GM03348 (cell line): ENCODE measurements at regions not wholly inside any gene's neighbourhood (a gene's known extent, or its start where the extent isn't known, plus 50 kb on each side); places are given as distances from the start of the nearest gene placed in this dataset.
A peak's percentile ranks its signal among the peaks of the same experiment; 100 is the strongest.

Source experiments
- DNase-seq: peaks from one replicate; pipeline ENCODE4 v3.0.0; 2012; ENCODE audit warnings: low spot score

DNA sequence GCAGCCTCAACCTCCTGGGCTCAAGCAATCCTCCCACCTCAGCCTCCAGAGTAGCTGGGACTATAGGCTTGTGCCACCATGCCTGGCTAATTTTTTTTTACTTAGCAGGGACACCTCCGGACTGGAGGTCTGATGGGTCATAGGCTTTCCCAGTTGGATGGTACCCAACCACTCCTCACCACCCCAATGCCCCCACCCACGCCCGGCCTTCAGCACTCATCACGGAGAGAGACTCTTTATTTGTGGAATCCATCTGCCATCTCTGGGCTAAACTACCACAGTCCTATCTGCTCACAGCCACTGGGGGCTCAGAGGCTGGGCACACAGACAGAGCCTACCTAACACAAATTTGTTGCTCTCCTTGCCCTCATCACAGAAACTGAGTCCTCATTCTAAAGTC is 58.3 kb upstream of the STXBP1 start:
- no peak for DNase-seq

DNA sequence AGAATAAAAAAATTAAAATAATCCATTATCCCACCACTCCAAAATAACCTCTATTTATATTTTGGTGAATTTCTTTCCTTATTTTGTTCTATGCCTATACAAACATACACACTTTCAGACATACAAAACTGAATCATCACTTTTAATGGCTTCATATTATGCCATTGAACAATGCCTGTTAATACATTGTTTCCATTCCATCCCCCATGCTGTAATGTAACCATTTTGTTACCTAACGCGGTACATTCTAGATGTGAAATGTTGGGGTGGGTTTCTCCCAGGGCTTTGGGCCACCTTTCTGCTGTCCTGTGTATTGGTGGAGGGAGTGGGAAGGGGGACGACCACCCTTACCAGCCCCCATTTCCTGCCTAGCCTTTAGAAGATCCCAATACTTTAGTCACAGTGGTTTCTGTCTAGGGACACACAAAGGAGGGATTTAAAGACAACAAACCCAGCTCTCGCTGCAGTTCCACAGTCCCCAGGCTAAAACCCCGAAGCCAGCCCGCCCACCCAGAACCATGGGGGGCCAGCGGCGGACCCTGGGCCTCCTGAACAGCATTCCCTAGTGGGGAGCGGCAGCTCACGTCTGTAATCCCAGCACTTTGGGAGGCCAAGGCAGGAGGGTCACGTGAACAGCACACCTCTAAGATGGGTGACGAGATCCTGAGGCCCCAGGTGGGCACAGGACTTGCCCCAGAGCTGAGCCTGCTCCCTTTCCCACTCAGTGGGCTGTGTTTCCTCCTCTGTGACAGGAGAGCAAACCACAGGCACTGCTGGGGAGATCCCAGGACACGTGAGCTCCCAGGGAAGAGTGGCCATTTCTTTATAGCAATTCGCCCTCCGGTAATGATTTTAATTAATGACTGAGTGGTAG is 56.9 kb upstream of the STXBP1 start:
- no peak for DNase-seq

DNA sequence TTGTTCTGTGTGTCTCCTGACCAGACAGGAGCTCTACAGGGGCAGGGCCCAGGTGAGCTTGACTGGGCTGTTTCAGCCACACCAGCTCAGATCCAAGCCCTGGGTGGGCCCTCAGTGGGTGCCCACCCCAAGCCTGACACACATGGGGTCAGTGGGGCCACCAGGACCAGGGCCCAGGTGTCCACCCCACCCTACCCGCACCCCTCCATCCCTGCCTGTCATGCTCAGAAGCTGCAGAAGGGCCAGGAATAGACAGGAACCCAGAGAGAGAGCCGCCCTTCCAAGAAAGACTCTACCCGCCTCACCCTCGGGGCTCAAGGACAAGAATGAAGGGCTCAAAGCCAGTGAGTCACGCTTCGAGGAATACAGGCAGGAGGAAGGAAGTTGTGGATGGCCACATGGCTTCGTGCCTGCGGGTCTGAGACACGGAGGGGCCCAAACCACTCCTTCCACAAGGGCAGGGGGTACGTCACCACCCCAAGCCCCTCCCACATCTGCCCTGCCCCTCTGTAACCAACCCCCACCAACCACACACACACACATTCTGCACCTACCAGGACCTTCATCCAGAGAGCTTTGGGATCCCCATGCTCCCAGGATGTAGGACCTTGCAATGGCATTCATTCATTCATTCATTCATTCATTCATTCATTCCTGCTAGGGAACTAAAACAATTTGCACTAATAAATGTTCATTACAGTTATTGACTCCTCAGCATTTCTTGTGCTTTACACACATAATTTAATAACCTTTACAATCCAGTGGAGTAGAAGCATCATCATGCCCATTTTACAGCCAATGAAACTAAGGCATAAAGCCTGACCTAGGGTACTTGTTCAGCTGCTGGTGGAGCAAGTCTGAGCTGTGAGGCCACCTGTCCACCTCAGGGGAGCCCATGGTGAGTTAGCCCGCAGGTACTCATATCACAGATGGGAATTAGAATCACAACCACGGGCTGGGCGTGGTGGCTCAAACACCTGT is 55.9 kb upstream of the STXBP1 start:
- DNase-seq = peak; percentile 93

DNA sequence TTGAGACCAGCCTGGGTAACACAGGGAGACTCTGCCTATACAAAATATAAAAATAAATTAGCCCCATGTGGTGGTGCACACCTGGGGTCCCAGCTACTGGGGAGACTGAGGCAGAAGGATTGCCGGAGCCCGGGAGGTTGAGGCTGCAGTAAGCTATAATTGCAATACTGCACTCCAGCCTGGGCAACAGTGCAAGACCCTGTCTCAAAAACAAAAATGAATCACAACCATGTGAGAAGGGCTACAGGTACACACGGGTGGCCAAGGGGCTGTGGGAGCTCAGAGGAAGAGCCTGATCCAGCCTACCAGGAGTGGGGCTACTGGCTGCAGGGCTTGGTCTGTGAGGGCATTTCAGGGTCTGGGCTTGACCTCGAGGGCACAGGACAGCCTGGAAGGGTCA is 55.2 kb upstream of the STXBP1 start:
- DNase-seq = no peak

DNA sequence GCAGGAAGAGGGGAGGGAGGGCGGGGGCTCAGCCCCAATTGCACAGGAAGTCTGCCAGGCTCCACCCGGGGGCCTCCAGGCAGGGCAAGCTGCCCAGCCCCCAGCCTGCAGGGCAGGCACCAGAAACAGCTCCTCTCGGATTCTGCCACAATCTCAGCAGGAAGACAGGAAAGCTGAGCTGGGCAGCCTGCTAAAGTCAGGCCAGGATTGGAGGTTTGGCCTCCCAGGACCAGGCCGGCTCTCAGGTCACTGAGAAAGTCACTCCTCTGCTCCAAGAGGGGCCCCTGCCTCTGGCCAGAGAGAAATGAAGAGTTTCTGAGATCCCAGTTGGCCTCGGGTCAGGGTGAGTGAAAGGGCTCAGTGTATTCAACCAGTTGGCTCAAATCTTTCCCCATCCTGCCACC is 54.6 kb upstream of the STXBP1 start:
- DNase-seq = peak; percentile 50

DNA sequence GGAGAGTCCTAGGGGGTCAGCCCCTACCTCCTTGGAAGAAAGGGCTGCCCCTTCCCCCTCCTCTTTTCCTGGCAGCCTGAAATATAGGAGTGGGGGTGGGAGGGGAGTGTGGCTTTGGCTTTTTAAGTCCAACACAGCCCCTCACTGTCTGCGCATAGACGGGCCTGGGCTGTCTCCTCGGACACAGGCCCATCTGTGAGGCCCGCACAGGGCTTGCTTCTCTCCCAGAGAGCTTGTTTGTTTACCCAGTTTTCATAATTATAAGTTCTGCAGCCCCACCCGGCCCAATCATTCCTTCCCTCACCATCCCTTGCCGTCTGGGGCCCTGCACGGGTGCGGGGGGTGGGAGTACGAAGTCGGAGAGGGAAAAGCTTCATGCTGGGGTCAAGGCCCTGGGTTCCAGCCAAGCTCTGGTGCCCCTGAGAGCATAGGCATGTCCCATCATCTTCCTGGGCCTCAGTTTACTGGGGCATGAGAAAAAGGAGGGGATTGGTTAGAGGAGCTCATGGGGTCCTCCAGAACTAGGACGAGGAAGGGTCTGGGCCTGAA is 54.0 kb upstream of the STXBP1 start:
- no peak for DNase-seq

DNA sequence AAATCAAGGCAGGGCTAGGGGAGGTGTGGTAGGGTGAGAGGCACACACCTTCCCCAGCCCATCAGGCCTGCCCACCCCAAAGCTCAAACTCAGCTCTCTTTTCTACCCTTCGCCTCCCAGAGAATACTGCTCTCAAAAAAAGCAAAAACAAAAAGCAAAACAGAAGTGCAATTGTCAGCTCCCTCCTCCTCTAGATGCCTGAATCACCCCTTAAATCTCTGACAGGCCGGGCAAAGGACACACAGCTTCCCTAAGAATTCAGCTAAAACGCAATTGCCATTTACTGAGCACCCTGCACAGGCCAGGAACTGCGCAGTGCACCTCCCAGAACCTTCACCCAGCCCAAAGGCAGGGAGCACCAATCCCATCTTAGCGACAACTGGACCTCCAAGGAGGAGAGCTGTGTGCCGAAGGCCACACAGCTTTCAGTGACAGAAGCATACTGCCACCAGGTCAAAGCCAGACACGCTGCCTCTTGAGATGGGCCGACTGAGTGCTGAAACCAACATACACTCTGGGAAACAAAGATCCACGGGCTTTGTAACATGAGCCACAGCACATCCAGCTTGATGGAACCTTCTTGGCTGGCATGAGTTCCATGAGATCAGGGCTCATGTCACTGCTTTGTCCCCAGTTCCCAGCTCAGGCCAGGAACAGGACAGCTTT is 53.4 kb upstream of the STXBP1 start:
- DNase-seq = no peak

DNA sequence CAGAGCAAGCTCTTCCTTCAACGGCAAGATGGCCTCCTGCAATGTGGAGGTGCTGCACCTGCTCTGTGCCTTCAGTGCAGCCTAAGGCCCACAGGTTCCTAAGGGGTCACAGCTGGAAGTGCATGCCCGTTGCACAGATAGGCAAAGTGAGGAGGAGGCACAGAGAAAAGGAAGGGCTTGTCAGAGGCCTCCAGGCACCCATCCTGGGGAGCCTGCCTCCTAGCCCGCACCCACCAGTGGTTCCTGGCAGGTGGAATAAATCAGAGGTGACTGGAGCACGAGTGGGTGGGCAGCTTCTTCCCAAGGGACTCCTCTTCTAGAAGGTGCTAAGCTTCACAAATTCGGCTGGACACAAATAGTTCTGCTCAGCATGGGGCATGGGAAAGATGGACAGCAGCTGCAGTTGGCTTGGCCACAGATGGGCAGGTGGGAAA is 52.8 kb upstream of the STXBP1 start:
- no peak for DNase-seq

DNA sequence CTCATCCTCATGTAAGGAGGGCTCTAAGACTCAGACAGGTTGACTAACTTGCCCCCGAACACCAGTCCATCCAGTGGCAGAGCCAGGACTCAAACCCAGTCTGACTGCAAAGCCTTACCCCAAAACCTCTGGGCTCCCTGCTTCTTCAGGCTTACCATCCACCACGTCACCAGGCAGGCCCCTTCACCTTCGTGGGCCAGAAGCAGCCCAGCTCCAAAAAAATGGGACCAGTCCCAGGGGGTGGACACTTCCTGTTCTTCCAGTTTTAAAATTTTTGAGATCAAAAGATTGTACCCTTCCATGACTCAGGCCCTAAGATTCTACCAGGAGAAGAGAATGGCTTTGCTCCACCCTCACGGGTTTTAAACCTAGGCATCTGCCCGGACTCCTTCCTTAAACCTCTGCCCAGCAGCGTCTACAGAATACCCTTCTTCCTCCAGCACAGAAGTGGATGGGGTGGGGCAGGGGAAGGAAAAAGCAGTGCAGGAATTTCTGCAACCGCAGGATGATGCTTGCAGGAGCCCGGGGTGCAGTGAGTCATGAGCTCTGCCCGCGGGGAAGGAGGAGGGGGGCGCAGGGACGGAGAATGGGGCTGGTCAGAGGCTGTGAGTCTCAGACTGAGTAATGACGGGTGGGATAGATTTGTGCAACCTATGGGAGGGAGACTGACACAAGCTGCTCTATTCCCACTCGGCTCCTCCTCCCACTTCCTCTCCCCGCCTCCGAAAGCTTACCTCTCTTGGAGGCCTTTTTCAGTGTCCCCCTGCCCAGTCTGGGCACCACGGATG is 50.4 kb upstream of the STXBP1 start:
- DNase-seq = peak; percentile 95
